ENCODE measurements at regions not wholly inside any gene's neighbourhood (a gene's known extent, or its start where the extent isn't known, plus 50 kb on each side); places are given as distances from the start of the nearest gene placed in this dataset.

- no peak for DNase-seq (ENCODE audit: low read depth in 4 of 4, low spot score in 1 of 4)
Observed at GRCh38 chr15:93150910-93151881, 62.2 kb upstream of the RGMA start.

- DNase-seq (ENCODE audit: low read depth in 4 of 4, low spot score in 1 of 4), result no peak
Observed at GRCh38 chr15:93146601-93147000, 57.6 kb upstream of the RGMA start.

DNA sequence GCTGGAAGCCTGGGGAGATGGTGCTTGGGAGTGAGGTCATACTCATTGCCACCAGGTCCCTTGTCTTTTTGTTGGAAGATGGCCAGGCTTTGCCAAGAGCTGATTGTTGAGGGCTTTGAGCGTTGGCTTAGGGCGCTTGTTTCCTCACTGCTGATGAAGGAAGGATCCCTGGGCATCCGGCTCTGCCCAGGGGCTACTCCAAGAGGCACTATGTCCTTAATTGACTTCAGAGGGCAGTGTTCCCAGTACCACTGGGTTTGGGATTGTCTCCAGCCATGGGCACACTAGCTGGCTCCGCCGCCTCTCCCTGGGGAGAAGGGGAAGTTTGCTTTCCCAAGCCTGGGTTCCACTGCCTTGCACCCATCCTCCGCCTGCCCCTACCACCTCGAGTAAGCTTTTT lies 57.2 kb upstream of the RGMA start:
- no peak for DNase-seq (ENCODE audit: low read depth in 4 of 4, low spot score in 1 of 4)

DNA sequence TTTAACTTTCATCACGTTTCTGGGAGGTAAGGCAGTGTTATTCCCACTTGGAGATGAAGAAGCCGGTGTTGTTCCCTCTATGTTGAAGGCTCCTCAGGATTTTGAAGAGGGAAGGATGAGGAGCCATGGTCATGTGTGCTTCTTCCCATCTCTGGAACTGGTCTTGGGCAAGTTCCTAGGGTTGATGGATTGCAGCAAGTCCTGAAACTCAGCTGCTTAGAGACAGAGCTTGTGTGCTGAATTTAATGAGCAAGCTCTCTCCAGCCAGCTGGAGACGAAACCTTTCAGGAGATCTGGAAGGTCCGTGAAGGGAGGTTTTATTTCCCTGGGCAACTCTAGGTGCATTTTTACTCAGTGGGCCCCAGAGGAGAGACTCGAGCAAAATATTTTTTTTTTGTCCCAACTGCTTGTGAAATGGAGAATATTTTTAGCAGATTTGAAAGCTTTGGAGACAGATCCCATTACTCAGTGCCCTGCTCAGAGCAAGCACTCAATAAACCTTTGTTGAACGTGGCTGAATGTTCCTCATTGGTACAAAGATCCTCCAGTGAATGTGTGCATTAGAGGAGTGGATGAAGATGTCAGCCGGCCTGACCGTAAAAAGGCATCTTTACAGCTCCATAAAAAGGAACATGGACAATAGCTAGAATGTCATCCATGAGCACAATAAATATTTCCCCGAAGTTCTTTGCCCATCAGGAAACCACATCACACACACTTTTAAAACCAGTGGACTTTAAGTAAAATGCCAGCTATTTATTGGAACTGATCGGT lies 55.6 kb upstream of the RGMA start:
- no peak for DNase-seq (ENCODE audit: low read depth in 4 of 4, low spot score in 1 of 4)

DNA sequence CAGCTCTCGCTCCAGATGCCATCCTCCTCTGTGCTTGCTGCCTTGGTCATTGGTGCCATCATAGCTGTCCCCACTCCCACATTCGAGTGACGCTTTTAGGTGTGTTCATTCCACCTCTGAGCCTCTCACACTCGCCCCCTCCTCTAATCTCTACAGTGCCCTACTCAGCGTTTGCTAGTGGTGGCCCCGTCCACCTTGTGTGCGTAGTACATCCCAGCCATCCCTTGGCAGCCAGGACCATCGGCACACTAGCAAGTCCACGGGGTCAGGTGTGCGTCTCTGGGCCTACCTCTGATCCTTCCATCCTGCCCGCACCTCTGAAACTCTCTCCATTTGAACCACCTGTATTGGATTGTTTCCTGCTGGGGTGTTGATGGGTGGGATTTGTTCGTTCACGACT lies 54.2 kb upstream of the RGMA start:
- DNase-seq (ENCODE audit: low read depth in 4 of 4, low spot score in 1 of 4), result no peak

DNA sequence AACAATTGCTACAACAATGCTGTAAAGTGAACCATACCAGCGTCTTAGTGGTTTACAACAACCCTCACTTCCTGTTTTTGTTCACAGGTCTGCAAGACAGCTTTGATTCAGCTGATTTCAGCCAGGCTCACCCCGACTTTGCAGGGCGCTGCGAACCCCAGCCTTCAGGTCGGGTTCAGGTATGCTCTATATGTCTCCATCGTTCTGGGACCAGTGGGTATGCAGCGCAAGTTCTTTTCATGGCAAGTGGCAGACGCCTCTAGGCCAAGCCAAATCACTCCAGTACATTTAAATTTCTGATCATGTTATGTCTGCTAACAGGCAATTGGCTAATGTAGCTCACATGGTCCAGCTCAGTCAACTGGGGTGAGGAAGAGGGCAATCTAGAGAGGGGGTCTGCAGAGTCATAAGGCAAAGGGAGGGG lies 52.4 kb upstream of the RGMA start:
- DNase-seq (ENCODE audit: low read depth in 4 of 4, low spot score in 1 of 4), result no peak

DNA sequence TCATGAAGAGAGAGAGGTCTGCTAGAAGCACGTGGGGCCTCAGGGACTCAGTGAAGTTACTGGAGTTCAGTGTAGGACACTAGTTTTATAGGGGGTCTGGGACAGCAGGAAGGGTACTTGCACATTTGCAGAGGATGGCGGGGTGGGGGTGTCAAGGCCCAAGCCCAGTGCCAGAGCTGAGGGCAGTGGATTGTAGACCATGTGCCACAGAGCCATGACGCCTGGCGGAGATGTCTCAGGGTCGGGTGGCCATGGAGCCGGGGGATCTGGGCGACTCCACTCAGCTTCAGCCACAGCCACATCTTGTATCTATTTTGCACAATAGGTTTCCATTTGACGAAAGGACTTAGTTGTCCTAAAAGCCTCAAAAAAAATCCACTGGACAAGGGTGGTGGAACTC lies 50.4 kb upstream of the RGMA start:
- DNase-seq (ENCODE audit: low read depth in 4 of 4, low spot score in 1 of 4), result no peak

- no peak for DNase-seq (ENCODE audit: low read depth in 4 of 4, low spot score in 1 of 4)
Observed at GRCh38 chr15:93138681-93139250, 49.8 kb upstream of the RGMA start.
